Liver (tissue), 8 donors: ENCODE measurements at regions not wholly inside any gene's neighbourhood (a gene's known extent, or its start where the extent isn't known, plus 50 kb on each side); places are given as distances from the start of the nearest gene placed in this dataset.

ENCODE experiments used
- DNase-seq: peaks from one replicate; pipeline ENCODE4 v3.0.0-alpha.2; 2017; ENCODE audit warnings: low spot score
- H3K27ac ChIP-seq, 2 donors: one replicate each; pipeline ENCODE4 v1.7.0; 2013; ENCODE audit warnings: inconsistent platforms in 2 of 2, low read length in 2 of 2, control low read depth in 1 of 2, low read depth in 1 of 2, mild to moderate bottlenecking in 1 of 2
- H3K27me3 ChIP-seq, 4 donors: one replicate each; pipeline versions ENCODE4 v1.6.1 to v1.7.0; 2013; ENCODE audit warnings: low read length in 3 of 4, inconsistent platforms in 1 of 4, mild to moderate bottlenecking in 1 of 4, moderate library complexity in 1 of 4; ENCODE audit not compliant: control insufficient read depth in 4 of 4, insufficient read depth in 4 of 4
- H3K36me3 ChIP-seq, 4 donors: one replicate each; pipeline versions ENCODE4 v1.6.1 to v1.7.0; 2013; ENCODE audit warnings: low read length in 3 of 4, mild to moderate bottlenecking in 3 of 4, low read depth in 1 of 4, moderate library complexity in 1 of 4; ENCODE audit not compliant: control insufficient read depth in 4 of 4, insufficient read depth in 3 of 4
- H3K4me1 ChIP-seq, 4 donors: one replicate each; pipeline versions ENCODE4 v1.6.1 to v1.7.0; 2013; ENCODE audit warnings: low read length in 3 of 4, mild to moderate bottlenecking in 3 of 4, moderate library complexity in 1 of 4; ENCODE audit not compliant: control insufficient read depth in 4 of 4, insufficient read depth in 4 of 4
- H3K4me3 ChIP-seq, 3 donors: one replicate each; pipeline versions ENCODE4 v1.6.1 to v1.7.0; 2013; ENCODE audit warnings: low read length in 3 of 3, control low read depth in 1 of 3, low read depth in 1 of 3, mild to moderate bottlenecking in 1 of 3
- H3K9ac ChIP-seq, 2 donors: one replicate each; pipeline ENCODE4 v1.7.0; 2013; ENCODE audit warnings: low read length in 2 of 2, mild to moderate bottlenecking in 2 of 2, moderate library complexity in 2 of 2, control low read depth in 1 of 2, low read depth in 1 of 2
- H3K9me3 ChIP-seq, 4 donors: one replicate each; pipeline versions ENCODE4 v1.6.1 to v1.7.0; 2013; ENCODE audit warnings: low read length in 3 of 4; ENCODE audit not compliant: control insufficient read depth in 4 of 4
- ATF3 ChIP-seq: IDR thresholded peaks from 2 replicates; pipeline ENCODE4 v1.6.1; 2016; ENCODE audit warnings: antibody characterized with exemption
- EGR1 ChIP-seq, 2 donors: IDR thresholded peaks; 2 replicates each; pipeline ENCODE4 v1.6.1; 2016 to 2018; ENCODE audit warnings: antibody characterized with exemption in 2 of 2, low read depth in 2 of 2
- FOXA1 ChIP-seq: IDR thresholded peaks from 2 replicates; pipeline ENCODE4 v1.6.1; 2016; ENCODE audit warnings: antibody characterized with exemption
- FOXA2 ChIP-seq: IDR thresholded peaks from 2 replicates; pipeline ENCODE4 v1.6.1; 2016; ENCODE audit warnings: antibody characterized with exemption
- GABPA ChIP-seq, 2 donors: IDR thresholded peaks in 1 of 2; conservative IDR thresholded peaks in 1 of 2; 2 replicates each; pipeline ENCODE4 v1.6.1; 2016; ENCODE audit warnings: antibody characterized with exemption in 2 of 2, mild to moderate bottlenecking in 1 of 2, moderate library complexity in 1 of 2
- HNF4A ChIP-seq, 2 donors: conservative IDR thresholded peaks; 2 replicates each; pipeline ENCODE4 v1.6.1; 2016; ENCODE audit warnings: antibody characterized with exemption in 2 of 2, mild to moderate bottlenecking in 2 of 2
- HNF4G ChIP-seq: IDR thresholded peaks from 2 replicates; pipeline ENCODE4 v1.6.1; 2016; ENCODE audit warnings: antibody characterized with exemption
- JUND ChIP-seq, 2 donors: IDR thresholded peaks; 2 replicates each; pipeline ENCODE4 v1.6.1; 2016; ENCODE audit warnings: antibody characterized with exemption in 2 of 2
- MAX ChIP-seq: IDR thresholded peaks from 2 replicates; pipeline ENCODE4 v1.6.1; 2016; ENCODE audit warnings: antibody characterized with exemption
- NR2F2 ChIP-seq: IDR thresholded peaks from 2 replicates; pipeline ENCODE4 v1.6.1; 2016; ENCODE audit warnings: antibody characterized with exemption
- RAD21 ChIP-seq, 2 donors: IDR thresholded peaks; 2 replicates each; pipeline ENCODE4 v1.6.1; 2016; ENCODE audit warnings: antibody characterized with exemption in 2 of 2, mild to moderate bottlenecking in 2 of 2
- SP1 ChIP-seq: IDR thresholded peaks from 2 replicates; pipeline ENCODE4 v1.6.1; 2018; ENCODE audit warnings: antibody characterized with exemption, mild to moderate bottlenecking
- TAF1 ChIP-seq: conservative IDR thresholded peaks from 2 replicates; pipeline ENCODE4 v1.6.1; 2016; ENCODE audit warnings: antibody characterized with exemption, mild to moderate bottlenecking
- YY1 ChIP-seq: IDR thresholded peaks from 2 replicates; pipeline ENCODE4 v1.6.1; 2016; ENCODE audit warnings: antibody characterized with exemption, mild to moderate bottlenecking
- ZBTB33 ChIP-seq: IDR thresholded peaks from 2 replicates; pipeline ENCODE4 v1.6.1; 2016; ENCODE audit warnings: antibody characterized with exemption
- WGBS: extraction: QIAGEN DNeasy Blood & Tissue Kit; methylation state at CpG from one replicate; pipeline ENCODE4 v1.1.7; 2013; 5-methylcytosine and 5-hydroxymethylcytosine counted together
- TF ChIP-seq, protein P1 (sequence below): IDR thresholded peaks from 2 replicates; pipeline ENCODE4 v1.6.1; 2016; ENCODE audit warnings: antibody characterized with exemption, mild to moderate bottlenecking
- TF ChIP-seq, protein P2 (sequence below): fragments of 150-350 bp; IDR thresholded peaks from 2 replicates; pipeline ENCODE4 v1.5.1; 2017; ENCODE audit warnings: improper control_type of control experiment, low read depth, low read length; ENCODE audit not compliant: missing input control
- donor health status: healthy.
- donor health status: healthy.
- donor health status: healthy.
- donor health status: healthy.
- donor health status: healthy.

- TF ChIP-seq ZBTB33, result no peak
- TF ChIP-seq FOXA2, result no peak
- TF ChIP-seq TAF1, result no peak
- no peak for TF ChIP-seq FOXA1
- TF ChIP-seq JUND (IDR thresholded peaks at IDR 0.05), result no peak
- no peak for TF ChIP-seq HNF4A (conservative IDR thresholded peaks at IDR 0.05)
- no peak for TF ChIP-seq MAX
Measured at GRCh38 chr5:122701640-122702523, 73.0 kb upstream of the SNX2 start (continued).

DNA sequence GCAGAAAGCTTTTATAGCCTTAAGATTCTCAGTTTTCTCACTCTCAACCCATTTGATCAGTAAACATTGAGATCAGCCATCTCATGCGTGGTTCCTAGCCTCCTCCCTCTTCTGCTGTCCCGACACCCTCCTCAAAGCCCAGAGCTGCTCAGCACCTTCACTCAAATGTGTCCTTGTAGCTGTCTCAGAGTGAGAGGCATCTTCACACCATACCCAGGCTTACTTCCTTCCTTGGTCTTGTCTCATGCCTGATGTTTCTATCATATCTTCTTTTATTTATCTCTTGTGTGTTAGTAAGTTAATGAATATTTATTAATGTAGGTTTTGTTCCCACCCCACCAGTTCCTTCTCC lies 72.4 kb upstream of the SNX2 start:
- Histone ChIP-seq H3K4me1 (no peaks in the 10 kb centered on the region), H3K9me3 (no peaks in the 10 kb centered on the region), H3K27ac (no peak overlapping the region), H3K27me3 (no peaks in the 10 kb centered on the region), H3K9ac (no peak overlapping the region), H3K36me3 (no peaks in the 10 kb centered on the region), H3K4me3 (no peak overlapping the region)
- TF ChIP-seq YY1, result no peak
- TF ChIP-seq JUND (IDR thresholded peaks at IDR 0.05), result no peak
- no peak for TF ChIP-seq GABPA (IDR thresholded peaks at IDR 0.05 in 1 of 2, conservative IDR thresholded peaks at IDR 0.05 in 1 of 2)
- no peak for TF ChIP-seq FOXA2
- no peak for TF ChIP-seq RAD21 (IDR thresholded peaks at IDR 0.05)
- TF ChIP-seq SP1, result no peak
- TF ChIP-seq NR2F2, result no peak
- no peak for TF ChIP-seq MAX
- TF ChIP-seq, protein P1, sequence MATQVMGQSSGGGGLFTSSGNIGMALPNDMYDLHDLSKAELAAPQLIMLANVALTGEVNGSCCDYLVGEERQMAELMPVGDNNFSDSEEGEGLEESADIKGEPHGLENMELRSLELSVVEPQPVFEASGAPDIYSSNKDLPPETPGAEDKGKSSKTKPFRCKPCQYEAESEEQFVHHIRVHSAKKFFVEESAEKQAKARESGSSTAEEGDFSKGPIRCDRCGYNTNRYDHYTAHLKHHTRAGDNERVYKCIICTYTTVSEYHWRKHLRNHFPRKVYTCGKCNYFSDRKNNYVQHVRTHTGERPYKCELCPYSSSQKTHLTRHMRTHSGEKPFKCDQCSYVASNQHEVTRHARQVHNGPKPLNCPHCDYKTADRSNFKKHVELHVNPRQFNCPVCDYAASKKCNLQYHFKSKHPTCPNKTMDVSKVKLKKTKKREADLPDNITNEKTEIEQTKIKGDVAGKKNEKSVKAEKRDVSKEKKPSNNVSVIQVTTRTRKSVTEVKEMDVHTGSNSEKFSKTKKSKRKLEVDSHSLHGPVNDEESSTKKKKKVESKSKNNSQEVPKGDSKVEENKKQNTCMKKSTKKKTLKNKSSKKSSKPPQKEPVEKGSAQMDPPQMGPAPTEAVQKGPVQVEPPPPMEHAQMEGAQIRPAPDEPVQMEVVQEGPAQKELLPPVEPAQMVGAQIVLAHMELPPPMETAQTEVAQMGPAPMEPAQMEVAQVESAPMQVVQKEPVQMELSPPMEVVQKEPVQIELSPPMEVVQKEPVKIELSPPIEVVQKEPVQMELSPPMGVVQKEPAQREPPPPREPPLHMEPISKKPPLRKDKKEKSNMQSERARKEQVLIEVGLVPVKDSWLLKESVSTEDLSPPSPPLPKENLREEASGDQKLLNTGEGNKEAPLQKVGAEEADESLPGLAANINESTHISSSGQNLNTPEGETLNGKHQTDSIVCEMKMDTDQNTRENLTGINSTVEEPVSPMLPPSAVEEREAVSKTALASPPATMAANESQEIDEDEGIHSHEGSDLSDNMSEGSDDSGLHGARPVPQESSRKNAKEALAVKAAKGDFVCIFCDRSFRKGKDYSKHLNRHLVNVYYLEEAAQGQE, result no peak
- TF ChIP-seq HNF4G, result no peak
- TF ChIP-seq, protein P2, sequence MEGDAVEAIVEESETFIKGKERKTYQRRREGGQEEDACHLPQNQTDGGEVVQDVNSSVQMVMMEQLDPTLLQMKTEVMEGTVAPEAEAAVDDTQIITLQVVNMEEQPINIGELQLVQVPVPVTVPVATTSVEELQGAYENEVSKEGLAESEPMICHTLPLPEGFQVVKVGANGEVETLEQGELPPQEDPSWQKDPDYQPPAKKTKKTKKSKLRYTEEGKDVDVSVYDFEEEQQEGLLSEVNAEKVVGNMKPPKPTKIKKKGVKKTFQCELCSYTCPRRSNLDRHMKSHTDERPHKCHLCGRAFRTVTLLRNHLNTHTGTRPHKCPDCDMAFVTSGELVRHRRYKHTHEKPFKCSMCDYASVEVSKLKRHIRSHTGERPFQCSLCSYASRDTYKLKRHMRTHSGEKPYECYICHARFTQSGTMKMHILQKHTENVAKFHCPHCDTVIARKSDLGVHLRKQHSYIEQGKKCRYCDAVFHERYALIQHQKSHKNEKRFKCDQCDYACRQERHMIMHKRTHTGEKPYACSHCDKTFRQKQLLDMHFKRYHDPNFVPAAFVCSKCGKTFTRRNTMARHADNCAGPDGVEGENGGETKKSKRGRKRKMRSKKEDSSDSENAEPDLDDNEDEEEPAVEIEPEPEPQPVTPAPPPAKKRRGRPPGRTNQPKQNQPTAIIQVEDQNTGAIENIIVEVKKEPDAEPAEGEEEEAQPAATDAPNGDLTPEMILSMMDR, result no peak
- TF ChIP-seq ZBTB33, result no peak
- TF ChIP-seq TAF1, result no peak
- TF ChIP-seq ATF3, result no peak
- no peak for TF ChIP-seq FOXA1
- TF ChIP-seq EGR1 (IDR thresholded peaks at IDR 0.05; ENCODE audit: low read depth in 2 of 2), result no peak
- DNase-seq, result no peak
- 84% methylated on average over 2 of the region's 2 CpGs for WGBS
